GM13976 (cell line): ENCODE measurements at regions not wholly inside any gene's neighbourhood (a gene's known extent, or its start where the extent isn't known, plus 50 kb on each side); places are given as distances from the start of the nearest gene placed in this dataset.

Experiments
- DNase-seq: peaks from one replicate; pipeline ENCODE4 v3.0.0; 2012; ENCODE audit warnings: low spot score
- in situ Hi-C: fragments of 300-500 bp; cut with MboI; formaldehyde crosslinking; loops from one replicate; pipeline ENCODE4 v1.12.0; 2022; ENCODE audit warnings: low sequenced_read_pairs, mixed read lengths, inconsistent platforms; ENCODE audit not compliant: unreplicated experiment
- TF ChIP-seq, protein P1 (sequence below): IDR thresholded peaks from 2 replicates; pipeline ENCODE4 v1.5.1; 2012; ENCODE audit warnings: borderline replicate concordance, mild to moderate bottlenecking; ENCODE audit not compliant: insufficient read depth; ENCODE audit errors: extremely low read depth, missing control alignments, control extremely low read depth

DNA sequence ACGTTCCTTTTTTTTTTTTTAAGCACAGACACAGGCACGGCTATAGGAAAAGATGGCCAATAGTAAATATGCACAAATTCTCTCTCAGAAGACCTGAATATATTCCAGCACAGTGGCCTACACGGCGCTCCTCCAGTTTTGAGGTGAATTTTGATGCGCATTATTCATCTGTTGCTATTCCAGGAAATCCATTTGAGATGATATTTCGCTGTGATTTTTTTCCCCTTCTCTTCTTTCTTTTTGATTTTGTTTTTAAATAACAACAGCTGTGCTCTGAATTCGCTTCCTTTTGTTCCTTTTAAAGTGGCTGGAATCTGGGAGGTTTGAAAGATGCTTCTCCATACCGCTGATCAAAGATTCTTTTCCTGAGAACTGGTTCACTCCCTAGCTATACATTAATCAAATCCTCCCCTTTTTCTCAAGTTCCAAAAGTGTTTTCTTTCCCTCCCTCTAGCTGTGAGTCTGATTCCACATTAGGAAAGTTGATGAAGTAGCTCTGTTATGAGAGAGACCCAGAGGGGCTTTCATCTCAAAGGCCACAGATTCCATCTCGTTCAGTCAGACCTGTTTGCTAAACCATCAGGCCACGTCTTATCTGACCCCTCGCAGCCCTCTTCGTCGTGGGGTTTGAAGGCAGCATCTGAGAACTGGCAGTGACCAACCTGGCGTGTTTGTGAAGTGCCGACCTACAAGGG, 602.7 kb upstream of the NRP1 start:
- in situ Hi-C loops: no loop called here
- TF ChIP-seq, protein P1, sequence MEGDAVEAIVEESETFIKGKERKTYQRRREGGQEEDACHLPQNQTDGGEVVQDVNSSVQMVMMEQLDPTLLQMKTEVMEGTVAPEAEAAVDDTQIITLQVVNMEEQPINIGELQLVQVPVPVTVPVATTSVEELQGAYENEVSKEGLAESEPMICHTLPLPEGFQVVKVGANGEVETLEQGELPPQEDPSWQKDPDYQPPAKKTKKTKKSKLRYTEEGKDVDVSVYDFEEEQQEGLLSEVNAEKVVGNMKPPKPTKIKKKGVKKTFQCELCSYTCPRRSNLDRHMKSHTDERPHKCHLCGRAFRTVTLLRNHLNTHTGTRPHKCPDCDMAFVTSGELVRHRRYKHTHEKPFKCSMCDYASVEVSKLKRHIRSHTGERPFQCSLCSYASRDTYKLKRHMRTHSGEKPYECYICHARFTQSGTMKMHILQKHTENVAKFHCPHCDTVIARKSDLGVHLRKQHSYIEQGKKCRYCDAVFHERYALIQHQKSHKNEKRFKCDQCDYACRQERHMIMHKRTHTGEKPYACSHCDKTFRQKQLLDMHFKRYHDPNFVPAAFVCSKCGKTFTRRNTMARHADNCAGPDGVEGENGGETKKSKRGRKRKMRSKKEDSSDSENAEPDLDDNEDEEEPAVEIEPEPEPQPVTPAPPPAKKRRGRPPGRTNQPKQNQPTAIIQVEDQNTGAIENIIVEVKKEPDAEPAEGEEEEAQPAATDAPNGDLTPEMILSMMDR: no peak
- DNase-seq: no peak

- TF ChIP-seq, protein P1: no peak
- DNase-seq: no peak
- in situ Hi-C loops: no loop called here
Measured at GRCh38 chr10:33935350-33935749, 600.9 kb upstream of the NRP1 start.

- in situ Hi-C loops: no loop called here
- TF ChIP-seq, protein P1: no peak
- DNase-seq: no peak
Measured at GRCh38 chr10:33930079-33930478, 595.6 kb upstream of the NRP1 start.

- TF ChIP-seq, protein P1: no peak
- no peak for DNase-seq
- in situ Hi-C loops: no loop called here
Measured at GRCh38 chr10:33927347-33927746, 592.9 kb upstream of the NRP1 start.

DNA sequence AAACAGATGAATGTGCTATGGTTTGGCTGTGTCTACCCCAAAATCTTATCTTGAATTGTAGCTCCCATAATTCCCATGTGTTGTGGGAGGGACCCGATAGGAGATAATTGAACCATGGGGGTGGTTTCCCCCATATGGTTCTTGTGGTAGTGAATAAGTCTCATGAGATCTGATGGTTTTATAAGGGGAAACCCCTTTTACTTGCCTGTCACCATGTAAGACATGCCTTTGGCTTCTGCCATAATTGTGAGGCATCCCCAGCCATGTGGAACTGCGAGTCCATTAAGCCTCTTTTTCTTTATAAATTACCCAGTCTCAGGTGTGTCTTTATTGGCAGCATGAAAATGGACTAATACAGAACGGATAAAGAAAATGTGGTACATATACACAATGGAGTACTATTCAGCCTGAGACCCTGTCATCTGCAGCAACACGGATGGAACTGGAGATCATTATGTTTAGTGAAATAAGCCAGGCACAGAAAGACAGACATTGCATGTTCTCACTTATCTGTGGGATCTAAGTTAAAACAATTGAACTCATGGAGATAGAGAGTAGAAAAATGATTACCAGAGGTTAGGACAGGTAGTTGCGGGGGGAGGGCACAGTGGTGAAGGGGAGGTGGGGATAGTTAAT, 587.6 kb upstream of the NRP1 start:
- TF ChIP-seq, protein P1: no peak
- in situ Hi-C loops: no loop called here
- no peak for DNase-seq

DNA sequence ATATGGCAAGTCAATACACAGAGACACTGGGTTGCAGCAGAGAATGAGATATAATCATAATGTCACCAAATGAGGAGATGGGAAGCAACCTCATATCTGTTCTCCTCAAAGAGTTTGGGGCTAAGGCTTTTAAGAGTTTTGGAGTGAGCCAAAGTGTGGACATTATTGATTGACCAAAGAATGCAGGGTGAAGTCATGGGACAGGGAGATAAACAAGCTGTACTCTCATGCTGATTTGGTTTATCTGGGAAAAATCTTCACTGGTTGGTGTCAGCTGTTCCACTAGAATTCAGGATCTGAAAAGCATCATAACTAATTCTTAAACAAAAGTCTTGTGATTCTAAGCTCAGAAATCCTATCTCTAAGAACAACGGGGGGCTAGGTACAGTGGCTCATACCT, 585.9 kb upstream of the NRP1 start:
- DNase-seq: no peak
- TF ChIP-seq, protein P1: no peak
- in situ Hi-C loops: no loop called here

GRCh38 chr10:33919244-33919643, 584.8 kb upstream of the NRP1 start:
- TF ChIP-seq, protein P1: no peak
- in situ Hi-C loops: no loop called here
- DNase-seq: no peak
